HEK293 (cell line): ENCODE measurements at regions not wholly inside any gene's neighbourhood (a gene's known extent, or its start where the extent isn't known, plus 50 kb on each side); places are given as distances from the start of the nearest gene placed in this dataset.

Source experiments
- CTCF ChIA-PET: fragments of 350-600 bp; formaldehyde crosslinking; extraction: SDS; loops from one replicate; lab custom pipeline; 2021; ENCODE audit warnings: antibody characterized with exemption; lab: Yijun Ruan, JAX
- POLR2A ChIA-PET: fragments of 300-600 bp; formaldehyde crosslinking; extraction: SDS; loops from one replicate; lab custom pipeline; 2020; ENCODE audit warnings: antibody characterized with exemption, inconsistent platforms; lab: Yijun Ruan, JAX
- H3K27ac ChIP-seq: fragments of 200-500 bp; sonication (Bioruptor generic); 2 replicates; pipeline ENCODE4 v1.5.1; 2014; ENCODE audit warnings: low read depth, low read length, control low read depth, inconsistent platforms; ENCODE audit errors: extremely low read depth
- H3K36me3 ChIP-seq, 2 experiments: fragments of 200-500 bp in 1 of 2; sonication (Bioruptor generic) in 1 of 2; 1 replicate in 1 of 2; 2 replicates in 1 of 2; pipeline ENCODE4 v1.5.1; 2014 to 2017; ENCODE audit warnings: inconsistent platforms in 2 of 2, low read length in 2 of 2; ENCODE audit not compliant: control insufficient read depth in 2 of 2, insufficient read depth in 1 of 2
- H3K4me1 ChIP-seq: fragments of 200-500 bp; sonication (Bioruptor generic); 2 replicates; pipeline ENCODE4 v1.5.1; 2014; ENCODE audit warnings: mild to moderate bottlenecking, low read length, inconsistent platforms; ENCODE audit not compliant: control insufficient read depth, insufficient read depth
- H3K4me3 ChIP-seq: 2 replicates; pipeline ENCODE4 v1.5.1; 2011; ENCODE audit warnings: low read depth, mild to moderate bottlenecking, control low read depth, low read length, moderate library complexity
- H3K9me3 ChIP-seq: fragments of 200-500 bp; sonication (Bioruptor generic); 2 replicates; pipeline ENCODE4 v1.5.1; 2014; ENCODE audit warnings: low read depth, low read length, inconsistent platforms; ENCODE audit not compliant: control insufficient read depth, insufficient read depth
- BCL11A ChIP-seq: fragments of 450-650 bp; formaldehyde crosslinking; IDR thresholded peaks from 2 replicates; pipeline ENCODE4 v1.5.1; 2016; ENCODE audit warnings: low read depth, missing biosample characterization, missing genetic modification characterization
- EGR2 ChIP-seq: fragments of 450-650 bp; formaldehyde crosslinking; IDR thresholded peaks from 2 replicates; pipeline ENCODE4 v1.5.1; 2016; ENCODE audit warnings: low read depth, missing biosample characterization, missing genetic modification characterization
- KLF9 ChIP-seq: fragments of 450-650 bp; formaldehyde crosslinking; IDR thresholded peaks from 2 replicates; pipeline ENCODE4 v1.5.1; 2016; ENCODE audit warnings: missing biosample characterization, missing genetic modification characterization, low read depth
- PRDM1 ChIP-seq: fragments of 450-650 bp; formaldehyde crosslinking; IDR thresholded peaks from 2 replicates; pipeline ENCODE4; 2016; ENCODE audit warnings: missing biosample characterization, missing genetic modification characterization
- PRDM10 ChIP-seq: fragments of 450-650 bp; formaldehyde crosslinking; IDR thresholded peaks from 2 replicates; pipeline ENCODE4 v1.5.1; 2016; ENCODE audit warnings: missing biosample characterization, missing genetic modification characterization
- SP3 ChIP-seq: fragments of 450-650 bp; formaldehyde crosslinking; IDR thresholded peaks from 2 replicates; pipeline ENCODE4 v1.5.1; 2016; ENCODE audit warnings: missing biosample characterization, missing genetic modification characterization
- SP7 ChIP-seq: fragments of 450-650 bp; formaldehyde crosslinking; IDR thresholded peaks from 2 replicates; pipeline ENCODE4 v1.5.1; 2016; ENCODE audit warnings: missing biosample characterization, missing genetic modification characterization
- ZBTB26 ChIP-seq: fragments of 450-650 bp; formaldehyde crosslinking; optimal IDR thresholded peaks from 2 replicates; pipeline ENCODE3; 2016; ENCODE audit warnings: missing biosample characterization, mild to moderate bottlenecking, missing genetic modification characterization
- ZNF148 ChIP-seq: fragments of 450-650 bp; formaldehyde crosslinking; IDR thresholded peaks from 2 replicates; pipeline ENCODE4 v1.5.0; 2017; ENCODE audit warnings: missing biosample characterization, missing genetic modification characterization, borderline replicate concordance
- ZNF214 ChIP-seq: fragments of 450-650 bp; formaldehyde crosslinking; IDR thresholded peaks from 2 replicates; pipeline ENCODE4 v1.5.1; 2017; ENCODE audit warnings: missing biosample characterization, mild to moderate bottlenecking, missing genetic modification characterization, borderline replicate concordance
- ZNF248 ChIP-seq: fragments of 450-650 bp; formaldehyde crosslinking; IDR thresholded peaks from 2 replicates; pipeline ENCODE4 v1.5.1; 2017; ENCODE audit warnings: missing biosample characterization, missing genetic modification characterization
- ZNF26 ChIP-seq: fragments of 450-650 bp; formaldehyde crosslinking; IDR thresholded peaks from 2 replicates; pipeline ENCODE4 v1.5.1; 2016; ENCODE audit warnings: missing biosample characterization, missing genetic modification characterization
- ZNF335 ChIP-seq: fragments of 450-650 bp; formaldehyde crosslinking; conservative IDR thresholded peaks from 2 replicates; pipeline ENCODE4 v1.5.1; 2016; ENCODE audit warnings: missing biosample characterization, missing genetic modification characterization
- ZNF350 ChIP-seq: fragments of 450-650 bp; formaldehyde crosslinking; IDR thresholded peaks from 2 replicates; pipeline ENCODE4 v1.5.0; 2017; ENCODE audit warnings: missing biosample characterization, mild to moderate bottlenecking, missing genetic modification characterization
- ZNF366 ChIP-seq: fragments of 450-650 bp; formaldehyde crosslinking; conservative IDR thresholded peaks from 2 replicates; pipeline ENCODE4 v1.5.1; 2016; ENCODE audit warnings: missing biosample characterization, missing genetic modification characterization
- ZNF449 ChIP-seq: fragments of 450-650 bp; formaldehyde crosslinking; IDR thresholded peaks from 2 replicates; pipeline ENCODE4 v1.5.1; 2017; ENCODE audit warnings: missing biosample characterization, mild to moderate bottlenecking, missing genetic modification characterization, moderate library complexity
- ZNF561 ChIP-seq: fragments of 450-650 bp; IDR thresholded peaks from 2 replicates; pipeline ENCODE4 v1.5.1; 2018; ENCODE audit warnings: missing biosample characterization, missing genetic modification characterization, borderline replicate concordance
- ZNF610 ChIP-seq: fragments of 450-650 bp; formaldehyde crosslinking; IDR thresholded peaks from 2 replicates; pipeline ENCODE4 v1.5.1; 2016; ENCODE audit warnings: missing biosample characterization, missing genetic modification characterization, borderline replicate concordance

- Histone ChIP-seq H3K27ac (no peak overlapping the region), H3K4me3 (no peak overlapping the region), H3K9me3 (peaks cover under 1% of the 10 kb centered on the region; the same call in 1 of the 2 replicates), H3K36me3 (no peaks in the 10 kb centered on the region), H3K4me1 (peaks cover 34% of the 10 kb centered on the region)
- no peak for TF ChIP-seq KLF9
- TF ChIP-seq PRDM1, result no peak
- TF ChIP-seq ZNF449 (tag by site-specific recombination), result no peak
- no peak for TF ChIP-seq ZNF148 (tag by site-specific recombination)
- TF ChIP-seq ZNF610, result no peak
- TF ChIP-seq BCL11A (tag by site-specific recombination), result no peak
- no peak for TF ChIP-seq ZBTB26 (tag by site-specific recombination)
- 0 out of 2 replicates have a peak, but pooled peaks have one; percentile 16 for TF ChIP-seq ZNF366 (tag by site-specific recombination)
- POLR2A ChIA-PET, result no interaction called here
- CTCF ChIA-PET, result interaction anchor here (0.6 to 7.6 kb wide), 3 partner anchors 10 to 73 kb away, joined by 3 to 50 read pairs (median 46); no protein-coding TSS in a partner anchor
These were observed 183.6 kb downstream of the UACA start for GRCh38 chr15:70579766-70580165.

- peak; percentile 30; the same call in 1 of the 2 replicates for TF ChIP-seq EGR2 (tag by site-specific recombination)
- TF ChIP-seq ZNF449 (tag by site-specific recombination), result no peak
- no peak for TF ChIP-seq ZNF214 (tag by site-specific recombination)
- TF ChIP-seq ZNF335 (tag by site-specific recombination), result no peak
- no peak for TF ChIP-seq SP3
- TF ChIP-seq ZNF248 (tag by site-specific recombination), result no peak
- POLR2A ChIA-PET, result no interaction called here
These were observed 185.2 kb downstream of the UACA start for GRCh38 chr15:70578196-70578595.

GRCh38 chr15:70576696-70577095 is 186.7 kb downstream of the UACA start:
- Histone ChIP-seq H3K36me3 (no peaks in the 10 kb centered on the region), H3K4me3 (no peak overlapping the region), H3K27ac (peak overlapping the region; percentile 71; the same call in 1 of the 2 replicates), H3K4me1 (peaks cover 23% of the 10 kb centered on the region), H3K9me3 (peaks cover 3% of the 10 kb centered on the region; the same call in 1 of the 2 replicates)
- ChIA-PET CTCF (interaction anchor here (0.8 to 5.7 kb wide), 5 partner anchors 8 to 235 kb away, joined by 3 to 40 read pairs (median 3); no protein-coding TSS in a partner anchor), POLR2A (interaction anchor here (1.0 to 1.3 kb wide), 2 partner anchors 50 to 477 kb away, joined by 3 to 8 read pairs; no protein-coding TSS in a partner anchor)
- TF ChIP-seq PRDM10 (tag by site-specific recombination) (peak; percentile 47; the same call in 1 of the 2 replicates), SP7 (tag by site-specific recombination) (peak; percentile 90), ZNF350 (no peak), ZNF26 (tag by site-specific recombination) (no peak), ZNF561 (no peak), ZNF214 (tag by site-specific recombination) (no peak)

More at GRCh38 chr15:70578196-70578595, 185.2 kb downstream of the UACA start:
- Histone ChIP-seq H3K36me3 (no peaks in the 10 kb centered on the region), H3K27ac (no peak overlapping the region), H3K9me3 (peaks cover 3% of the 10 kb centered on the region; the same call in 1 of the 2 replicates), H3K4me3 (no peak overlapping the region), H3K4me1 (peaks cover 29% of the 10 kb centered on the region)
- CTCF ChIA-PET, result interaction anchor here (0.6 to 6.4 kb wide), 3 partner anchors 8 to 508 kb away, joined by 3 to 46 read pairs (median 3); no protein-coding TSS in a partner anchor
